Chondrocyte (in vitro differentiated cells): ENCODE measurements at regions not wholly inside any gene's neighbourhood (a gene's known extent, or its start where the extent isn't known, plus 50 kb on each side); places are given as distances from the start of the nearest gene placed in this dataset.
"Not testable (repeated sequence)": the region's sequence is repeated elsewhere in the genome, so short reads cannot be mapped to it uniquely, and the experiment has no call there.

Experiments
- DNase-seq: peaks from one replicate; pipeline ENCODE4 v3.0.0; 2021; ENCODE audit warnings: mixed read lengths, low spot score
- H3K27ac Mint-ChIP-seq: one replicate; pipeline ENCODE4 v1.8.0; 2021; ENCODE audit warnings: mild to moderate bottlenecking, moderate library complexity, mixed read lengths; ENCODE audit not compliant: unreplicated experiment
- H3K27me3 Mint-ChIP-seq: 2 replicates; pipeline ENCODE4 v1.8.0; 2021; ENCODE audit warnings: low read depth, mixed read lengths
- H3K36me3 Mint-ChIP-seq: 2 replicates; pipeline ENCODE4 v1.8.0; 2021; ENCODE audit warnings: low read depth, mixed read lengths
- H3K4me1 Mint-ChIP-seq: 2 replicates; pipeline ENCODE4 v1.8.0; 2021; ENCODE audit warnings: low read depth, mild to moderate bottlenecking, mixed read lengths
- H3K4me3 Mint-ChIP-seq: one replicate; pipeline ENCODE4 v1.8.0; 2021; ENCODE audit warnings: mild to moderate bottlenecking, moderate library complexity, mixed read lengths; ENCODE audit not compliant: unreplicated experiment
- H3K9me3 Mint-ChIP-seq: 2 replicates; pipeline ENCODE4 v1.8.0; 2021; ENCODE audit warnings: low read depth, mixed read lengths
- CTCF ChIP-seq: fragments of 200-600 bp; sonication (generic); IDR thresholded peaks from 2 replicates; pipeline ENCODE4 v1.5.0; 2021; ENCODE audit warnings: antibody characterized with exemption, mild to moderate bottlenecking, moderate library complexity

DNA sequence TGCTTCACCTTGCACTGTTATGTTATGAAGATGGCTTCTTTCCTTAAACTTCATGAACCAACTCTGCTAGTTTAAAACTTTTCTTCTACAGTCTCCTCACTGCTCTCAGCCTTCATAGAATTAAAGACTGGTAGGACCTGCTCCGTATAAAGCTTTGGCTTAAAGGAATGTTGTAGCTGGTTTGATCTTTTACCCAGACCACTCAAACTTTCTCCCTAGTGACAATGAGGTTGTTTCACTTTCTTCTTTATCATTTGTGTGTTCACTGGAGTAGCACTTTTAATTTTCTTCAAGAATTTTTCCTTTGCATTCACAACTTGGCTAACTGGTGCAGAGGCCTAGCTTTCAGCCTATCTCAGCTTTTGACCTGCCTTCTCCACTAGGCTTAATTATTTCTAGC lies 316.4 kb upstream of the RNF32 start:
- H3K36me3 Mint-ChIP-seq = no peaks in the 10 kb centered on the region
- peaks cover 4% of the 10 kb centered on the region for H3K9me3 Mint-ChIP-seq
- no peak for TF ChIP-seq CTCF
- H3K4me1 Mint-ChIP-seq = no peaks in the 10 kb centered on the region
- H3K27ac Mint-ChIP-seq = no peak overlapping the region
- DNase-seq = no peak
- H3K27me3 Mint-ChIP-seq = no peaks in the 10 kb centered on the region
- H3K4me3 Mint-ChIP-seq = no peak overlapping the region

DNA sequence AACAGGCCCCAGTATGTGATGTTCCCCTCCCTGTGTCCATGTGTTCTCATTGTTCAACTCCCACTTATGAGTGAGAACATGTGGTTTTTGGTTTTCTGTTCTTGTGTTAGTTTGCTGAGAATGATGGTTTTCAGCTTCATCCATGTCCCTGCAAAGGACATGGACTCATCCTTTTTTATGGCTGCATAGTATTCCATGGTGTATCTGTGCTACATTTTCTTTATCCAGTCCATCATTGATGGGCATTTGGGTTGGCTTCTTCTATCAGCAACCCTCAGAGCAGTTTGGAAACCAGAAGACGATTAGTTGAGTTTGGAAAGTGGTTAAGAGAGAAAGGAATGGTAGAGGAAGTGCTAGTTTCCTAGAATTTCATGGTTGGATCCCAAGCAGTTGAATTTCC lies 319.1 kb upstream of the RNF32 start:
- not testable (repeated sequence) for H3K27ac Mint-ChIP-seq, H3K27me3 Mint-ChIP-seq, H3K9me3 Mint-ChIP-seq, H3K4me1 Mint-ChIP-seq, DNase-seq, H3K4me3 Mint-ChIP-seq, H3K36me3 Mint-ChIP-seq

- no peak overlapping the region for H3K4me3 Mint-ChIP-seq
- TF ChIP-seq CTCF = no peak
- H3K27ac Mint-ChIP-seq = no peak overlapping the region
- no peaks in the 10 kb centered on the region for H3K27me3 Mint-ChIP-seq
- H3K9me3 Mint-ChIP-seq = peaks cover 19% of the 10 kb centered on the region
- no peaks in the 10 kb centered on the region for H3K36me3 Mint-ChIP-seq
- H3K4me1 Mint-ChIP-seq = no peaks in the 10 kb centered on the region
- no peak for DNase-seq
These were observed 321.6 kb upstream of the RNF32 start for GRCh38 chr7:156318926-156319325.

GRCh38 chr7:156318426-156318825 lies 322.1 kb upstream of the RNF32 start:
- Mint-ChIP-seq H3K27me3 (no peaks in the 10 kb centered on the region), H3K36me3 (no peaks in the 10 kb centered on the region), H3K9me3 (peaks cover 19% of the 10 kb centered on the region), H3K4me1 (no peaks in the 10 kb centered on the region), H3K4me3 (no peak overlapping the region), H3K27ac (no peak overlapping the region)
- no peak for DNase-seq
- TF ChIP-seq CTCF = no peak

DNA sequence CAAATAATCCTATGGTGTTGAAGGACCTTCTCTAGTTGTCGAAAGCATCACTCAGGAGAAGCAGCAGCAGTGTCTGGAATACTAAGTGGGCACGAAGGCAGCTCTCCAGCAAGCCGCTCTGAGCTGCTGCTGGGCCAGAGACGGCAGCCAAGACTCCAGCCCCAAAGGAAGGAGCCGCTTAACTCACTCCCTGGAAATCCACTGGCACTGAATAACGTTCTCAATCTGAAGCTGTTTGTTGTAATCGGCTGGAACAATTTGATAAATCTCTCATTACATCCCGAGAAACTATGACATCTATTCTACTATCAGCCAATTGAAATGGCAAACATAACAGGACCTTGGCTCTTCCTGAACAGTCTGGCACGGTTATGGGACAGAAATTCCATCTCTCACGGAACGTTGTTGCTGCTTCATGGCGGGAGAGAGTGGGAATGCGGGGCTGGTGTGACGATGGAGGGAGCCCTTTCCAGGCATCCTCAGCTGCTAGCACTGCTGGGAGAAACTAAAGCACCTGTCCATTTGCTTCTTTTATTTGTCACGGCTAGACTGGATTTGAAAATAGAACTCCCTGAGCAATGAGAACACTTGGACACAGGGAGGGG lies 331.5 kb upstream of the RNF32 start:
- Mint-ChIP-seq H3K4me1 (no peaks in the 10 kb centered on the region), H3K4me3 (no peak overlapping the region), H3K9me3 (peaks cover 11% of the 10 kb centered on the region), H3K36me3 (no peaks in the 10 kb centered on the region), H3K27me3 (no peaks in the 10 kb centered on the region), H3K27ac (no peak overlapping the region)
- no peak for DNase-seq
- TF ChIP-seq CTCF = no peak

- Mint-ChIP-seq H3K9me3 (peaks cover 11% of the 10 kb centered on the region), H3K27me3 (no peaks in the 10 kb centered on the region), H3K4me1 (no peaks in the 10 kb centered on the region), H3K27ac (no peak overlapping the region), H3K36me3 (no peaks in the 10 kb centered on the region), H3K4me3 (no peak overlapping the region)
- DNase-seq = no peak
- no peak for TF ChIP-seq CTCF
These were observed 333.4 kb upstream of the RNF32 start for GRCh38 chr7:156307193-156307592.
